Stimulated activated CD4-positive, alpha-beta T cell treated with anti-CD3 and anti-CD28 coated beads, Interleukin-1b, Interleukin-23, amount 100 ng/mL, for 24 hours (primary cell): ENCODE measurements at regions not wholly inside any gene's neighbourhood (a gene's known extent, or its start where the extent isn't known, plus 50 kb on each side); places are given as distances from the start of the nearest gene placed in this dataset.
"Not testable (repeated sequence)": the region's sequence is repeated elsewhere in the genome, so short reads cannot be mapped to it uniquely, and the experiment has no call there.

Source experiments
- DNase-seq, 4 experiments: peaks; one replicate each; pipeline ENCODE4 v3.0.0-alpha.2; 2020; ENCODE audit warnings: low read depth in 4 of 4, low spot score in 1 of 4

- no peak for DNase-seq
Observed at GRCh38 chr2:8547284-8548064, 134.4 kb upstream of the ID2 start.

- no peak for DNase-seq
Observed at GRCh38 chr2:8548065-8548618, 133.7 kb upstream of the ID2 start.

GRCh38 chr2:8548619-8549150, 133.2 kb upstream of the ID2 start:
- DNase-seq = no peak

GRCh38 chr2:8549273-8549922, 132.5 kb upstream of the ID2 start:
- no peak for DNase-seq

- no peak for DNase-seq
Observed at GRCh38 chr2:8549942-8550341, 131.9 kb upstream of the ID2 start.

- no peak for DNase-seq
Observed at GRCh38 chr2:8550481-8550880, 131.4 kb upstream of the ID2 start.

- DNase-seq = no peak
Observed at GRCh38 chr2:8550937-8551621, 130.8 kb upstream of the ID2 start.

- no peak for DNase-seq
Observed at GRCh38 chr2:8551622-8552074, 130.2 kb upstream of the ID2 start.

GRCh38 chr2:8552293-8552801, 129.5 kb upstream of the ID2 start:
- no peak for DNase-seq

GRCh38 chr2:8553643-8554042, 128.2 kb upstream of the ID2 start:
- no peak for DNase-seq

GRCh38 chr2:8554296-8554806, 127.5 kb upstream of the ID2 start:
- DNase-seq = no peak

- DNase-seq = no peak
Observed at GRCh38 chr2:8555543-8555942, 126.3 kb upstream of the ID2 start.

- DNase-seq = no peak
Observed at GRCh38 chr2:8558096-8558495, 123.8 kb upstream of the ID2 start.

GRCh38 chr2:8558956-8559355, 122.9 kb upstream of the ID2 start:
- no peak for DNase-seq

GRCh38 chr2:8559805-8560204, 122.1 kb upstream of the ID2 start:
- no peak for DNase-seq

- DNase-seq = not testable (repeated sequence)
Observed at GRCh38 chr2:8561692-8562091, 120.2 kb upstream of the ID2 start.

GRCh38 chr2:8563814-8564474, 117.9 kb upstream of the ID2 start:
- no peak for DNase-seq

GRCh38 chr2:8564475-8564874, 117.4 kb upstream of the ID2 start:
- no peak for DNase-seq

- DNase-seq = no peak
Observed at GRCh38 chr2:8565399-8566154, 116.3 kb upstream of the ID2 start.

- DNase-seq = no peak
Observed at GRCh38 chr2:8566155-8566670, 115.6 kb upstream of the ID2 start.
